ENCODE measurements at regions not wholly inside any gene's neighbourhood (a gene's known extent, or its start where the extent isn't known, plus 50 kb on each side); places are given as distances from the start of the nearest gene placed in this dataset.

DNA sequence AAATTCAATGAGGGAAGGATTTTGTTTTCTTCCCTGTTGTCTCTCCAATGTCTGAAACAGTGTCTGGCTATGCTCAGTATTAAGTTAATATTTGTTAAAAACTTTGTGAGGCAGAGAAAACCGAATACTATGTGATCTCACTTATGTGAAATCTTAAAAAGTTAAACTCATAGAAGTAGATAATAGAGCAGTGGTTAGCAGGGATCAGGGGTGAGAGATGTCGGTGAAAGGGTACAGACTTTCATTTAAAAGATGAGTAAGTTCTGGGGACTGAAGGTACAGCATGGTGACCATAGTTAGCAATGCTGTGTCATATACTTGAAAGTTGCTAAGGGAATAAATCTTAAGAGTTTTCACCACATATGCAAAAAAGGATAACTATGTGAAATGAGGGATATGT is 244.6 kb downstream of the AASDHPPT start:
- Histone ChIP-seq H3K4me1 (ENCODE audit: control insufficient read depth, insufficient read depth, low read length) (peaks cover 3% of the 10 kb centered on the region), H3K27me3 (ENCODE audit: control insufficient read depth, insufficient read depth, low read length, poor library complexity, severe bottlenecking) (no peaks in the 10 kb centered on the region), H3K9me3 (ENCODE audit: control insufficient read depth, low read length) (no peaks in the 10 kb centered on the region), H3K27ac (ENCODE audit: insufficient read depth, low read depth, low read length, poor library complexity, severe bottlenecking) (no peak overlapping the region), H3K4me3 (ENCODE audit: insufficient read depth, low read depth, low read length) (no peak overlapping the region), H3K36me3 (ENCODE audit: control insufficient read depth, insufficient read depth, low read length) (no peaks in the 10 kb centered on the region)
- 77 to 91% methylated on average over 2 of the region's 2 CpGs for WGBS, 2 experiments

DNA sequence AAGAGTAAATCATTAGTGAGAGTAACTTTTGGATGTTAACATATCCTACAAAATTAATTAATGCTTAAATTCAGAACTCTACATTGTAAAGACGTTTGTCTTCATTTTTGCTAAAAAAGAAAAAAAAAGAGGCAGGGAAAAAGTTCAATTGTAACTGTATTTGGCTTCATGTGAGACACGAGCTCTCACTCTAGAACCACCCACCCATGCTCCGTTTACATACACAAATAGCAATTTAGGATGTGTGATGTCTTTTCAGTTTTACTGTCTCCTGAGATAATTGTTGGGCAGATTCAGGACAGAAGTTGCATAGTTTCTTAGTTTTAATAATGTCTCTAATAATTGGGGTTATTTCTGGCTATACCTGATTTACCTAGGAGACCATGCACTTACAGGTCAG is 248.6 kb downstream of the AASDHPPT start:
- Histone ChIP-seq H3K27me3 (ENCODE audit: control insufficient read depth, insufficient read depth, low read length, poor library complexity, severe bottlenecking) (no peaks in the 10 kb centered on the region), H3K36me3 (ENCODE audit: control insufficient read depth, insufficient read depth, low read length) (no peaks in the 10 kb centered on the region), H3K4me3 (ENCODE audit: insufficient read depth, low read depth, low read length) (no peak overlapping the region), H3K9me3 (ENCODE audit: control insufficient read depth, low read length) (no peaks in the 10 kb centered on the region), H3K4me1 (ENCODE audit: control insufficient read depth, insufficient read depth, low read length) (peaks cover 3% of the 10 kb centered on the region), H3K27ac (ENCODE audit: insufficient read depth, low read depth, low read length, poor library complexity, severe bottlenecking) (no peak overlapping the region)
- 80 to 93% methylated on average over 1 to 3 of the region's 3 CpGs for WGBS, 2 experiments

DNA sequence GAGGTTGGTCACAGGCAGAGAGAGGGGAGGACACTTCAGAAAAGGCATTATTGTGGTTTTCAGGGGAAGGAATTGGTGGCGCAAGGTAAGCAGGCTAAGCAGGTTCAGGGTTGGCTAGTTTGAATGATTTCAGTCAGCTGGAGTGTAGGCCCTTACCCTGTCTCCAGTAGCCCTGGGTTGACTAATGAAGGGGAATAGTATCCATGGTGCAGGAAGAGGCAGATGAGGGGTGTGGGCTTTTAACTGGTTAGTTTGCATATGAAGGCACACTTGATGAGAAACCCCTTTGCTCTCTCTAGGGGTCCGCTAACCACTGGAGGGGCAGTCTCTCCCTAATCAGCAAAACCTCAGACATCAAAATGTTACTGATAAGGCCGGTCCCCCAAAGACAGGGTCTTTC is 249.7 kb downstream of the AASDHPPT start:
- no peaks in the 10 kb centered on the region for H3K36me3 ChIP-seq (ENCODE audit: control insufficient read depth, insufficient read depth, low read length)
- no peak overlapping the region for H3K27ac ChIP-seq (ENCODE audit: insufficient read depth, low read depth, low read length, poor library complexity, severe bottlenecking)
- peaks cover 3% of the 10 kb centered on the region for H3K4me1 ChIP-seq (ENCODE audit: control insufficient read depth, insufficient read depth, low read length)
- WGBS, 2 experiments: 54 to 57% methylated on average over 3 of the region's 3 CpGs
- H3K9me3 ChIP-seq (ENCODE audit: control insufficient read depth, low read length): no peaks in the 10 kb centered on the region
- H3K4me3 ChIP-seq (ENCODE audit: insufficient read depth, low read depth, low read length): no peak overlapping the region
- H3K27me3 ChIP-seq (ENCODE audit: control insufficient read depth, insufficient read depth, low read length, poor library complexity, severe bottlenecking): no peaks in the 10 kb centered on the region

DNA sequence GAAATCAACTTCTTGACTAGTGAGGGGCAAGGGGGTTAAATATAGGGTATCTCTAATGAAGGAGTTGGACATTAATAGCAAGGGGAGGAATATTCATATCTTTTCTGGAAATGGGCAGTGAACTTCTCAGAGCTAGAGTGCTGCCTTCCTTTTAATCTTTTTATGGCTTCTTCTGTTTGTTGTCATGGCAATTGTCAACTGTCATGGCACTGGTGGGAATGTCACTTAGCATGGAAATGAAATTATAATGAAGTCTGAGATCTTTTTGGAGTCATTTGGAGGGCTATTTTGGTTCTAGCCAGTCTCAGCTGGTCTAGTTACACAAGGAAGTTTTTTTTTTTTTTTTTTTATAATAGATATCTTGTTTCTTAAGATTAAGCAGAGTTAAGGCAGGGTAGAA is 250.2 kb downstream of the AASDHPPT start:
- no peak overlapping the region for H3K4me3 ChIP-seq (ENCODE audit: insufficient read depth, low read depth, low read length)
- no peak overlapping the region for H3K27ac ChIP-seq (ENCODE audit: insufficient read depth, low read depth, low read length, poor library complexity, severe bottlenecking)
- peaks cover 3% of the 10 kb centered on the region for H3K4me1 ChIP-seq (ENCODE audit: control insufficient read depth, insufficient read depth, low read length)
- H3K27me3 ChIP-seq (ENCODE audit: control insufficient read depth, insufficient read depth, low read length, poor library complexity, severe bottlenecking): no peaks in the 10 kb centered on the region
- no peaks in the 10 kb centered on the region for H3K9me3 ChIP-seq (ENCODE audit: control insufficient read depth, low read length)
- H3K36me3 ChIP-seq (ENCODE audit: control insufficient read depth, insufficient read depth, low read length): no peaks in the 10 kb centered on the region

DNA sequence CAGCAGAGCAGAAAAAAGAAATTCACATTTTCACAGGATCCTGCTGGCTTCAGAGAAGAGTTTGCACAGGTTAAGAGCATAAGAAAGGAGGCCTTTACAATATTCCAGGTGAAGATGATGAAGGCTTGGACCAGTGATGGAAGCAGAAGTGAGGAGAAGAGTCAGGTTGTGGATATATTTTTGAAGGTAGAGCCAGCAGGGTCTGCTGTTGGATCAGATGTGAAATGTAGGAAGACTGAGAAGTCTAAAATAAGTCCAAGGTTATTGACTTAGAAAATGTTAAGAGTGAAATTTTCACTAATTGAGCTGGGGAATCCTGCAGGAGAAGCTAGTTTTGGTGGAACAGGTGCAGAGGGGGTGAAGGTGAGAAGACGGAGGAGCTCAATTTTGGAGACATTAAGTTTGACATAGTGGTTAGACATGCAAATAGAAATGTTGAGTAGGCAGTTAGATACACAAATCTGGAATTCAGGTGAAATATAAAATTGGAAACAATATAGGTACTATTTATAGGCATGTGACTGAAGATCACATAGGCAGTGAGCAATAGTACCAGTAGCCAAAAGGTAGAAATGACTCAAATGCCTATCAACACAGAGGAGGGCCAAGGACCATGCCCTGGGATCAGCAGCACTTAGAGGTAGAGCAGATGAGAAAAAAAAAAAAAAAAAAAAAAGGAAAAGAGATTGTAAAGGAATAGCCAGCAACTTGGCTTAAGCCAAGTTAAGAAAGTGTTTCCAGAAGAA is 252.0 kb downstream of the AASDHPPT start:
- 94 to 95% methylated on average over 1 of the region's 1 CpG for WGBS, 2 experiments
- Histone ChIP-seq H3K9me3 (ENCODE audit: control insufficient read depth, low read length) (no peaks in the 10 kb centered on the region), H3K4me1 (ENCODE audit: control insufficient read depth, insufficient read depth, low read length) (peaks cover 3% of the 10 kb centered on the region), H3K36me3 (ENCODE audit: control insufficient read depth, insufficient read depth, low read length) (no peaks in the 10 kb centered on the region), H3K4me3 (ENCODE audit: insufficient read depth, low read depth, low read length) (no peak overlapping the region), H3K27me3 (ENCODE audit: control insufficient read depth, insufficient read depth, low read length, poor library complexity, severe bottlenecking) (no peaks in the 10 kb centered on the region), H3K27ac (ENCODE audit: insufficient read depth, low read depth, low read length, poor library complexity, severe bottlenecking) (no peak overlapping the region)

DNA sequence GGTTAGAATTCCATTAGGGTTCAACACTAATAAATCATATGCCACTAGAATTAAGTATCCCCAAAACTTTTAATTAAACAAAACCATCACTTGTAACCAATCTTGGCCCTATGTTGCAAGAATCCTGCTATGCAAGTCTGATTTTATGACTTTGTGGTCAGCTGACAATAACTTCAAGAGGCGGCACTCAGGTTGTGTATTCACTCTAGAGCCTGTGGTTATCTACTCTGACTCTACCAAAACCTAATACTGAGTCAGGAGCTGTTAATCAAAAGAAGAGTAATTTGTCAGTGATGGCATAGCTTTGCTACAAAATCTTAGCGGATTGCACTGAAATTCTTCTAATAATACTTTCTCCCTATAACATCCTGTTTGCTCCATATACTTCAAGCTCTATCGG is 253.7 kb downstream of the AASDHPPT start:
- Histone ChIP-seq H3K27me3 (ENCODE audit: control insufficient read depth, insufficient read depth, low read length, poor library complexity, severe bottlenecking) (no peaks in the 10 kb centered on the region), H3K9me3 (ENCODE audit: control insufficient read depth, low read length) (no peaks in the 10 kb centered on the region), H3K4me1 (ENCODE audit: control insufficient read depth, insufficient read depth, low read length) (peaks cover 3% of the 10 kb centered on the region), H3K27ac (ENCODE audit: insufficient read depth, low read depth, low read length, poor library complexity, severe bottlenecking) (no peak overlapping the region), H3K36me3 (ENCODE audit: control insufficient read depth, insufficient read depth, low read length) (no peaks in the 10 kb centered on the region), H3K4me3 (ENCODE audit: insufficient read depth, low read depth, low read length) (no peak overlapping the region)
- WGBS, 2 experiments: 93 to 94% methylated on average over 3 of the region's 3 CpGs

DNA sequence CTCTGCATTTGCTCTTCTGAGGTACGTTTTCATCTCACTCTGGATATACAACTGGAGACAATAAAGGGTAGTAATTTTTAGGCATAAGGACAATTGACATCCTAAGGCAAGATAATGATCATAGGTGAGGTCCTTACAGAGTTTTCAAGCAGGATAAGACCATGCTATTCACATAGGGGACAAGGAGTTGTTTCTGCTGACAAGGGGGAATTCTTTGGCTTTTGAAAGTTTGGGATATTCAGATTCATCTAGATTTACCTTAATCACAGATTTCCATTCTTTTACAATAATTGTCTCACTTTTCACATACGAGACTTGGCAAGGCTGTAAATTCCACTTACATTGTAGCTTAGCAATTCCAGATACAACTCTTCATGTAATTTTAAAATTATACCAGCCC is 256.2 kb downstream of the AASDHPPT start:
- Histone ChIP-seq H3K9me3 (ENCODE audit: control insufficient read depth, low read length) (no peaks in the 10 kb centered on the region), H3K36me3 (ENCODE audit: control insufficient read depth, insufficient read depth, low read length) (no peaks in the 10 kb centered on the region), H3K27me3 (ENCODE audit: control insufficient read depth, insufficient read depth, low read length, poor library complexity, severe bottlenecking) (no peaks in the 10 kb centered on the region), H3K4me3 (ENCODE audit: insufficient read depth, low read depth, low read length) (no peak overlapping the region), H3K4me1 (ENCODE audit: control insufficient read depth, insufficient read depth, low read length) (no peaks in the 10 kb centered on the region), H3K27ac (ENCODE audit: insufficient read depth, low read depth, low read length, poor library complexity, severe bottlenecking) (no peak overlapping the region)
- WGBS, 2 experiments: 89 to 90% methylated on average over 2 of the region's 2 CpGs

DNA sequence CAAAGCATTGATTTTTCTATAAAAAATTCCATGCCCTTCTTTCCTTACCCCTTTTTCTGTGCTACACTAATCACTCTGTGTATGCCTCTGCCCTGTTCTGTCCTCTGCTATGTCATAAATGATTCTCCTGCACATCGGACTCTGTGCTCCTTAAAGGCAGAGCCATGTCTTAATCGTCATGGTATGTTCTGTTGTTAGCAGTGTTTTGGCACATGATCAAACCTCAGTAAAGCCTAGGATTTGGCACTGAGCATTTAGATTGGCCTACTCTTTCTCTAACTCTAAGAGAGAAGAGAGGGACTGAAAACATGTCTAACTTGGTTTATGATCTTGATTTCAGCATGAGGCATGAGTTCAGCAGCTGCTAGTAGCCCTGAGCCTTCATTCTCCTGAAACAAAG is 266.9 kb downstream of the AASDHPPT start:
- Histone ChIP-seq H3K9me3 (ENCODE audit: control insufficient read depth, low read length) (no peaks in the 10 kb centered on the region), H3K36me3 (ENCODE audit: control insufficient read depth, insufficient read depth, low read length) (no peaks in the 10 kb centered on the region), H3K4me3 (ENCODE audit: insufficient read depth, low read depth, low read length) (no peak overlapping the region), H3K27me3 (ENCODE audit: control insufficient read depth, insufficient read depth, low read length, poor library complexity, severe bottlenecking) (no peaks in the 10 kb centered on the region), H3K27ac (ENCODE audit: insufficient read depth, low read depth, low read length, poor library complexity, severe bottlenecking) (no peak overlapping the region), H3K4me1 (ENCODE audit: control insufficient read depth, insufficient read depth, low read length) (no peaks in the 10 kb centered on the region)
- 94 to 97% methylated on average over 2 of the region's 2 CpGs for WGBS, 2 experiments

DNA sequence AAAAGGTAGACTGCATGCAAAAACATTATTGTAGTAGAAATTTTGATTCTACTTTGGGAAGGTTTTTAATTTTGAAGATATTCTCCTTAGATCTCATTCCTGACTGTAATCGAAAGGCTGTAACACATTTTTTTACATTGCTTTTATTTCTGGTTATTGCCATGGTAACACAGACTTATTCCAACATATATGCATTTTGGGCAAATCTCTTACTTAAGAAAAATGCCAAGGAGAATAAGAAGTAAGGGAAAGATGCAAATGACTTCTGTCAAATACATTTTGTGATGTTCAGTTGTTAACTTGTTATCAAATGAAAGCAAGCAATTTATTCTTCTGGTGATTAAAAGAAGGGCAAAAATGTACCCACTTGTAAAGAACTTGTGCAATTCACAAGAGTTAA is 267.5 kb downstream of the AASDHPPT start:
- 86% methylated on average over 1 of the region's 1 CpG; no CpG with 5 or more reads in 1 of the 2 experiments for WGBS, 2 experiments
- Histone ChIP-seq H3K4me3 (ENCODE audit: insufficient read depth, low read depth, low read length) (no peak overlapping the region), H3K36me3 (ENCODE audit: control insufficient read depth, insufficient read depth, low read length) (no peaks in the 10 kb centered on the region), H3K27me3 (ENCODE audit: control insufficient read depth, insufficient read depth, low read length, poor library complexity, severe bottlenecking) (no peaks in the 10 kb centered on the region), H3K4me1 (ENCODE audit: control insufficient read depth, insufficient read depth, low read length) (no peaks in the 10 kb centered on the region), H3K9me3 (ENCODE audit: control insufficient read depth, low read length) (no peaks in the 10 kb centered on the region), H3K27ac (ENCODE audit: insufficient read depth, low read depth, low read length, poor library complexity, severe bottlenecking) (no peak overlapping the region)

DNA sequence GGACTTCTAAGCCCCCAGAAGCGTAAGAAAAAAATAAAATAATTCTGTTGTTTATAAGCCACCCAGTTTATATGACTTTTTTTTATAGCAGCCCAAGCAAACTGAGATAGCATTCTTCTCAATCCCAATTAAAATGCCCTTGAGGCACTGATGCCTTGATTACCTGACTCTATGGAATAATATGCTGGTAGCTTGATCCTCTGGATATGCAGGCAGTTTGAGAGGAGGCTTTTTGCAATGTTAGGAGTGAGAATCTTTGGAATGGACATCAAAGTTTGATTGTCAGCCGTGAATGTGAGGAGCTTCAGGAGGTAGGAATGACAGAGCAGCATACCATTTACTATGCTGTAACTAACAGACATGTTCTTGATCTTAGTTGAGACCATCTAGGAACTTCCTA is 275.6 kb downstream of the AASDHPPT start:
- H3K4me1 ChIP-seq (ENCODE audit: control insufficient read depth, insufficient read depth, low read length): no peaks in the 10 kb centered on the region
- H3K9me3 ChIP-seq (ENCODE audit: control insufficient read depth, low read length): no peaks in the 10 kb centered on the region
- H3K4me3 ChIP-seq (ENCODE audit: insufficient read depth, low read depth, low read length): no peak overlapping the region
- no peak overlapping the region for H3K27ac ChIP-seq (ENCODE audit: insufficient read depth, low read depth, low read length, poor library complexity, severe bottlenecking)
- 91% methylated on average over 2 of the region's 2 CpGs; no CpG with 5 or more reads in 1 of the 2 experiments for WGBS, 2 experiments
- no peaks in the 10 kb centered on the region for H3K36me3 ChIP-seq (ENCODE audit: control insufficient read depth, insufficient read depth, low read length)
- no peaks in the 10 kb centered on the region for H3K27me3 ChIP-seq (ENCODE audit: control insufficient read depth, insufficient read depth, low read length, poor library complexity, severe bottlenecking)

DNA sequence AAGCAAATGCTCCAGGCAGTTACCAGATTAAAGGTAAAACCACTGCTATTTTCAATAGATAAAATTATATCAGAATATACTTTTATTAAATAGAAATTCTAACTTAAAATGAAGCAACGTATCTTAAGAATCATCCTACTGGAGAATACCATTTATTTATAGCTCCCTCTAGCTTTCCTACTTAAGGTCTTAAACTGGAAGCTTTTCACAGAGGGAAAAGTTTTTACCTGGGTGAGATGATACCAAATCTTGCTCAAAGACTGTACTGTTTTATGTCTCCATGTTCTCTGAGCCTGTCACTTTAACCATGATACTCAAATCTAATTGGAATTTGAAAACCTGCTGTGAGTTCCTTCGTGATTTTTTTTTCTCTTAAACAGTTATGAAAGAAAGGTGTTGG is 291.8 kb downstream of the AASDHPPT start:
- no peak overlapping the region for H3K27ac ChIP-seq (ENCODE audit: insufficient read depth, low read depth, low read length, poor library complexity, severe bottlenecking)
- no peak overlapping the region for H3K4me3 ChIP-seq (ENCODE audit: insufficient read depth, low read depth, low read length)
- no peaks in the 10 kb centered on the region for H3K27me3 ChIP-seq (ENCODE audit: control insufficient read depth, insufficient read depth, low read length, poor library complexity, severe bottlenecking)
- H3K36me3 ChIP-seq (ENCODE audit: control insufficient read depth, insufficient read depth, low read length): no peaks in the 10 kb centered on the region
- no peaks in the 10 kb centered on the region for H3K9me3 ChIP-seq (ENCODE audit: control insufficient read depth, low read length)
- H3K4me1 ChIP-seq (ENCODE audit: control insufficient read depth, insufficient read depth, low read length): no peaks in the 10 kb centered on the region
- 75 to 80% methylated on average over 1 to 2 of the region's 2 CpGs for WGBS, 2 experiments

Measured in ectodermal cell (in vitro differentiated cells).